RKO (cell line): ENCODE measurements at regions not wholly inside any gene's neighbourhood (a gene's known extent, or its start where the extent isn't known, plus 50 kb on each side); places are given as distances from the start of the nearest gene placed in this dataset.
"Not testable (repeated sequence)": the region's sequence is repeated elsewhere in the genome, so short reads cannot be mapped to it uniquely, and the experiment has no call there.

ENCODE experiments used
- DNase-seq: peaks from one replicate; pipeline ENCODE4 v3.0.0-alpha.2; 2016; ENCODE audit warnings: low spot score

GRCh38 chr21:38039841-38040240 lies 123.6 kb upstream of the KCNJ6 start:
- no peak for DNase-seq

DNA sequence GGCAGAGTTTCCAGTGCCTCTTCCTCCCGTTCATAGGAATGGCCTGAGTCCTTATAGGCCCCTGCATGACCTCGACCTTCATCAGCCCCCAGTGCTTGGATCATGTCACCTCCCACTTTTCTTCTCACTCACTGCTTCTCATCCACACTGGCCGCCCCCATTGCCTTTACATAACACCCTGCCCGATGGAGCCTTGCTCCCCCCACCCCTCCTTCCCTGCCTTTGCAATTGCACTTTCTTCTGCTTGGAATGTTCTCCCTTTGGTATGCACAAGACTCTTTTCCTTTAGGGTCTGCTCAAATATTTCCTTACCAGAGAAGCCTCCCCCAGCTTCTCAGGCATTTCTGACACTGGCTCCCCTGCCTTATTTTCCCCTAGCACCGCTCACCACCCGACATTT lies 125.2 kb upstream of the KCNJ6 start:
- DNase-seq, result no peak

GRCh38 chr21:38042246-38042645 lies 126.0 kb upstream of the KCNJ6 start:
- DNase-seq, result no peak

- no peak for DNase-seq
Observed at GRCh38 chr21:38048167-38048566, 131.9 kb upstream of the KCNJ6 start.

- no peak for DNase-seq
Observed at GRCh38 chr21:38054334-38054733, 138.1 kb upstream of the KCNJ6 start.

GRCh38 chr21:38056481-38056880 lies 140.2 kb upstream of the KCNJ6 start:
- no peak for DNase-seq

DNA sequence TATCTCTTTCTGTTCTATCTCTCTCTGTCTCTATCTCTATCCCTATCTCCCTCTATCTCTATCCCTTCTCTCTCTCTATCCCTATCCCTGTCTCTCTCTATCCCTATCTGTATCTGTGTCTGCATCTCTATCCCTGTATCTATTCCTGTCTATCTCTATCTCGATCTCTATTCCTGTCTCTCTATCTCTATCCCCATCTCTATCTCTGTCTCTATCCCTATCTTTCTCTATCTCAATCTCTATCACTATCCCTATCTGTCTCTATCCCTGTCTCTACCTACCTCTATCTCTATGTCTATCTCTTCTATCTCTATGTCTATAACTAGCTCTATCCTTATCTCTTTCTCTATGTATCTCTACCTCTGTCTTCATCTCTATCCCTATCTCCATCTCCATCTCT lies 141.4 kb upstream of the KCNJ6 start:
- no peak for DNase-seq

DNA sequence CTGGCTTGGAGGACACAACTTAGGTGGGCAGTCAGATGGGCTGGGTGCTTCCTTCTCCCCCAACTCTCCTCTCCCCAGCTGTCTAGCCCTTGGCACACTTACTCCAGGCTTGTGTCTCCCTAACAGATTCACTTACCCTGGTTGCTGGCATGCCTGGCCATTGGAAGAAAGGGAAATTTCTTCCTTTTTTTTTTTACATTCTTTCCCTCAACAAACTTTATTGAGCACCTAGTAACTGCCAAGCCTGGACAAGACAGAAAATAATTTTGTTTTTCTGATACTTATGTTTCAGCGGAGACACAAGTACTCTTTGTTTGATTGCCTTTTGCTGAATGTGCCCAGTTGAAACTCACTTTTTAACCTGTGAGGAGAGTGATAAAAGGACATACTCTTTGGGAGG lies 144.3 kb upstream of the KCNJ6 start:
- DNase-seq, result no peak

DNA sequence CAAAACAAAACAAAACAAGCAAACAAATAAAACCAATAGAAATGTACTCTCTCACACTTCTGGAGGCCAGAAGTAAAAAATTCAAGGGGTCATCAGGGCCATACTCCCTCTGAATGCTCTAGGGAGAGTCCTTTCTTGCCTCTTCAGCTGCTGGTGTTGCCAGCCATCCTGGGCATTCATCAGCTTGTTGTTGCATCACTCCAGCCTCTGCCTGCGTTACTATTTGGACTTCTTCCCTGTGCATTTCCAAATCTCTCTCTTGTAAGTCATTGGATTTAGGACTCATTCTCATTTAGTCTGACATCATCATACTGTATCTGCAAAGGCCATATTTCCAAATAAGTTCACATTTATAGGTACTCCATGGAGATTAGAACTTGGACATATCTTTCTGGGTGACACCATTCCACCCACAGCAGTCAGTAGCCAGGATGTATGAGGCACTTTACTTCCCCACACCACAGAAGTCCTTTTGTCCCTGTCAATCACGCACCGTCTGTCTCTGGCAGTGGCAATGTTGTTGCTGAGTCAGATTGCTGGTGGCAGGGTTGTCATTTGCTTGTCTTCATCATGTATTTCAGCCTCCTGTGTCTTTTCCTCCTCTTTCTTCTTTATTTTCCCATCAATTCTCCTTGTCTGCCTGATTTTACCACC lies 151.0 kb upstream of the KCNJ6 start:
- no peak for DNase-seq

DNA sequence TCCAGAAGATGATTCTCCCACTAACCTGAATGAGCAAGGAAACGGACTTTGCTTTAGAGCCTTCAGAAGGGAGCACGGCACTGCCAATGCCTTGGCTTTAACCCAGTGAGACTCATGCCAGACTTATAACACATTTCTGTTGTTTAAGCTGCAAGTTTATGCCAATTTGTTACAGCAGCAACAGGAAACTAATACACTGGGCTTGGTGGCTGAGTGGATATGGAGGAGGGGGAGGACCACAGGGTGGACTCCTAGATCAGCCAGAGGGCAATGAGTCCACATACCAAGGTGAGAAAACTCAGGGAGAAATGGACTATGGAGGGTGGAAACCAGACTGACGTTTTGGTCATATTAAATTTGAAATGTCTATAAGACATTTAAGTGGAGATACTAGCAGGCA lies 156.2 kb upstream of the KCNJ6 start:
- DNase-seq, result no peak

GRCh38 chr21:38075833-38076587 lies 159.8 kb upstream of the KCNJ6 start:
- DNase-seq, result no peak

- DNase-seq, result no peak
Observed at GRCh38 chr21:38077569-38077968, 161.3 kb upstream of the KCNJ6 start.

- no peak for DNase-seq
Observed at GRCh38 chr21:38080888-38081287, 164.6 kb upstream of the KCNJ6 start.

GRCh38 chr21:38081708-38082107 lies 165.5 kb upstream of the KCNJ6 start:
- DNase-seq, result no peak

- DNase-seq, result no peak
Observed at GRCh38 chr21:38082936-38083485, 166.8 kb upstream of the KCNJ6 start.

DNA sequence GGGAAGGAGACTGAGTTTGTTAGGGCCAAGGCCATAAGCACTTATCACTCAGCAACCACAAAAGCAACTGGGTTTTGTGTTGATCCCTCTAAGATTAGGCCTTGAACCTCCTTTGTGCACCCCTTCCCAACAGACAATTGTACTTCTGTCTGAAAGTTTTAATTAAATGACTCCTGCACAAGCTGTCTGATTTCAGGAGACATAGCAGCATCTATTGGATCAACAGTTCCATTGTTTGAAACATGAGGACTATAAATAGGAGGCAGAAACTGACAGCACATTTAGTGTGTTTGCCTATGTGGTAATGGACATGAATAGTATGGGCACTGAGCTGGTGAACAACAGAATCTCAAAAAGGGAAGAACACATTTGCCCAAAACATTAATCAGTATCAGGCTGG lies 167.3 kb upstream of the KCNJ6 start:
- no peak for DNase-seq

DNA sequence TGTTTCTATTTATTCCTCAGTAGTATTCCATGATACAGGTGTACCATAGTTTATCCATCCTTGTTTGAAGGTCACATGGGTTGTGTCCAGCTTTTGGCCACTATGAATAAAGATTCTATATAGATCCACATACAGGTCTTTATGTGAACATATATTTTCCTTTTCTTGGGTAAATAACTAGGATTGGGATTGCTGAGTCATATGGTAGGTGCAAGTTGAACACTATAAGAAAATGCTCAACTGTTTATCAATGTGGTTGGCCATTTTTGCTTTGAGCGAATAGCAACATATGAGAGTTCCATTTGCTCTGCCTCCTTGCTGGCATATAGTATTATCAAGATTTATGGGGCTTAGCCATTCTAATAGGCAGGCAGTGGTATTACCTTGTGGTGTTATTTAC lies 170.2 kb upstream of the KCNJ15 start:
- DNase-seq, result no peak

- DNase-seq, result no peak
Observed at GRCh38 chr21:38088916-38089762, 167.7 kb upstream of the KCNJ15 start.

DNA sequence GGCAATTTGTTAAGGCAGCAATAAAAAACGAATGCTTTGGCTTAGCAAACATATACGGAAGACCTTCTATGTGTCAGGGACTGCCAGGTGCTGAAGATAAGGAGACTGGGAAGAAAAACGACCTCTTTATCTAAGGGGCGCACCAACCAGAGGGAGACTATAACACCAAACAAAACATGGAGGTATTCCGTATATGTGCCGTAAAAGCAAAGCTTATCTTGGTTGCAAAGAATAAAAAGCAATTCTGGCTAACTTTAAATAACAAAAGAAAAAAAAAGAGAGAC lies 167.1 kb upstream of the KCNJ15 start:
- no peak for DNase-seq

- DNase-seq, result not testable (repeated sequence)
Observed at GRCh38 chr21:38091061-38091460, 165.7 kb upstream of the KCNJ15 start.

DNA sequence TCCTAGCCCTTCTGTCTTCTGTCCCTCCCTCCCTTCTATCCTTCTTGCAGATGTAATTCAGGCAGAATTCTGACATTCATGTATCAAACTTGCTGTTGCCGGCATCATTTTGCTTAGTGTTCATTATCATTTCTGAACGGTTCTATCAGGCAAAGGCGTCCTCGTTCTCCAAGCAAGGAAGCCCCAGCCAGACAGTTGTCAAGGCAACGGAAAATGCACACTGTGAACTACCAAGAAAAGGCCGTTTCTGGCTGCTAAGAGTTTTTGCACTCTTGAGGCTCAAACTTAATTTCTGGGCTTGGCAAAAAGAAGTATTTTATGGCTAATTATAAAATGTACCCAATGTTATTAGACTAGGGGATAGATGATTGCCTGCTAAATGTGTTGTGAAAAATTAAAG lies 164.7 kb upstream of the KCNJ15 start:
- DNase-seq, result no peak

DNA sequence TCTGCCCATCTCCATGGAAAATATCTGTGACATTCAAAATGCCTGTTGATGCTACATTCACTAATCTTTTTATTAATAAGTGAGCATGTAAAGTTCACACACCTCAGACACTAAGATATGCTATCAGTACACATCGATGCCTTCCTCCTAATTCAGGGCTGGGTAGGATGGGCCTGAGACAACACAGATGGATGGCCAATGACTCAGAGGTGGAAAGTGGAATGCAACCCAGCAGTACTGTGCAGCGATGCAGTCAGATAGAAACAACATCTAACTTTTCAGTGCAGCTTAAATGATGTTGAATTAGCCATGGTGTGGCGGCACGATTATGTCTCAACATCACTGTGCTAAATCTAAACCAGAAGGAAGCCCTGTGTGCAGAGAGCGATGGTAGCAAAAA lies 161.6 kb upstream of the KCNJ15 start:
- DNase-seq, result no peak

DNA sequence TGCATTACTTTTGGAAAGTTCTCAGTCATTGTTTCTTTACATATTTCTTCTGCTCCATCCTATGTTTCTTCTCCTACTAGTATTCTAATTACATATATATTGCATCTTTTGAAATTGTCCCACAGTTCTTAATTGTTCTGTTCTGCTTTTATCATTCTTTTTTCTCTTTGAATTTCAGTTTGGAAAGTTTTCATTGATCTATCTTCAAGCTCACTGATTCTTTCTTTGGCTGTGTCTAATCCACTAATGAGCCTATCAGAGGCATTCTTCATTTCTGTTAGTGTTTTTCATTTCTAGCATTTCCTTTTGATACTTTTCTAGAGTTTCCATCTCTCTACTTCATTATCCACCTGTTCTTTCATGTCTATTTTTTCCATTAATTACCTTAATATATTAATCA lies 159.0 kb upstream of the KCNJ15 start:
- no peak for DNase-seq
